NCI-H82 treated with DMSO at 0.1 percent for 48 hours (cell line): ENCODE measurements at regions not wholly inside any gene's neighbourhood (a gene's known extent, or its start where the extent isn't known, plus 50 kb on each side); places are given as distances from the start of the nearest gene placed in this dataset.
"Not testable (repeated sequence)": the region's sequence is repeated elsewhere in the genome, so short reads cannot be mapped to it uniquely, and the experiment has no call there.

Experiments
- DNase-seq: peaks from one replicate; lab custom pipeline; 2025; ENCODE audit not compliant: unreplicated experiment; lab: John Stamatoyannopoulos, UW

- DNase-seq = no peak
Measured at GRCh38 chr12:75656648-75657047, 145.2 kb upstream of the KRR1 start.

GRCh38 chr12:75656210-75656609 lies 144.8 kb upstream of the KRR1 start:
- no peak for DNase-seq

- DNase-seq = no peak
Measured at GRCh38 chr12:75655315-75655806, 144.0 kb upstream of the KRR1 start.

DNA sequence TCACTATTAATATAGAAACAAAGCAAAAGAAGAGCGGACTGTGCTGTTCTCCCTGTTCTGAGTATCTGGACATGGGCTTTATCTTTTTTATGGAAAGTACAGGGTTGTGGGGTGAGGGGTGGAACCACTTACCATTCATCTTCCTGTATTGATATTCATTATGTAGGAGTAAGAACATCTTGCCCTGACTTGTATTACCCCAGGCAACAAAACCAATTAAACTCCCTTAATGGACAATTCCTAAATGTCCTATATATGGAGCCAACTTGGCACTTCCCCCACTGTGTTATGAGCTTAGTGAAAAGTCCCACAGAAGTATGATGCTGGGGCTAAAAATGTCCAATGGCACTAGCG lies 139.9 kb upstream of the KRR1 start:
- no peak for DNase-seq

DNA sequence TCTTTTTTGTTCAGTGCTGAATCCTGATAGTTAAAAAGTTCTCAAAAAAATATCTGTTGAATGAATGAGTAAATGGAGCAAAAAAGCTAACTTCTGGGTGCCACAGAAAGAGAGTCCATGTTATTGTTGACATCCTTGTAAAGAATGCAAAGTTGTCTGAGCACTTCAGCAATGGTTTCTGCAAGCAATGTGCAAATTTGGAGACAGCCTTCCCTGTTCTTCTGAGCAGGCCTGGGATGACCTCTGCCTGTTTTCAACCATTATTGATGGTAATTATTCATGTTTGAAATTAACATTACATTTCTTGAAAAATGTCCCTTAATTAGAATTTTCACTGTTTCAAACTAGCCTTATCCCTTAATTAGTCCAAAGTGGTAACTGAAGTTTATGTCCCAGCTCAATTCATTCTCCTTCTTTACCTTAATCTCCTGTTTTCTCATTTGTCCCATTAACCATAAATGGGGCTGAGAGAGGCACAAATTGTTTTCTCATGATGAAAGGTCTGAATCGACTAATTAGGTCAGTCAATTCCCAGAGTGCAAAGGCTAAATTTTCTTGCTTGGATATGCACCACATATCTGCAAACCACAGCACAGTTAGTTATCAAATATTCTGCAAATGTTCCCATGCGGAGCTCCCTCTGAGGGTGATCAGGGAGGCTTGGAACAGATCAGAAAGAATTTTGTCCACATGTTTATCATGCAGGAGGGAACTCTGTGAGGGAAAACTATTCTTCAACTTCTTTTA lies 139.4 kb upstream of the KRR1 start:
- DNase-seq = no peak

DNA sequence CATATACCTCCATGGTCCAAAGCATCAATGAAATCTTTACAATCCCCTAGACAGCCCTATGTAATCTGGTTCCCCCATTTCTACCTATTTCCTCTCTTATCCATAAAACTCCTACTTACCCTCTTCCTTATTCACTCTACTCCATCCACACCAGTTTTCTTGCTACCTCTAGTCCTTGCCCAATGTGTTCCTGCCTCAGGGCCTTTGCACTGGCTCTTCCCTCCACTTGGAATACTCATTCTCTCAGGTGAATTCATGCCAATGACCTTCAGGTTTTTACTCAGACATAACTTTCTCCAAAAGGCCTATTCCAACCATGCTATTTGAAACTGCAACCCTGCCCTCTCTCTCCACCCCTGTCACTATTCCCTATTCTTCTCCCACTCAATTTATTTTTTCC lies 138.7 kb upstream of the KRR1 start:
- DNase-seq = no peak

DNA sequence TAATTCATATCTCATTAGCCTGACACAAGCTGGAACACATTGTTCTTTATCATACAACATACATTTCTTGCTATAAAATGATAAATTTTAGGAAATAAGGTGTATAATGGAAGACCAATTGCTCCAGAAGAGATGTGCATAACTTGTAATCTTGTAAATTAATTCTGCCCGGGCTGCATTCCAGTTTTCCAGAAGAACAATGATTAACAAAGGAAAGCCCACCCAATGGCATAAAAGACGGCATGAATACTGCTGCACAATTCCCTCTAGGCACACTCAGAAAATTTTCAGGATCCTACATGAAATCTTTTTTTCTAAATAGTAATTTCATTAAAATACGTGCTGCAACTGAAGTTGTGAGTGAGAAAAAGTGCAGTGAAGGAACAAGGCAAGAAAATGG lies 137.4 kb upstream of the KRR1 start:
- DNase-seq = no peak

DNA sequence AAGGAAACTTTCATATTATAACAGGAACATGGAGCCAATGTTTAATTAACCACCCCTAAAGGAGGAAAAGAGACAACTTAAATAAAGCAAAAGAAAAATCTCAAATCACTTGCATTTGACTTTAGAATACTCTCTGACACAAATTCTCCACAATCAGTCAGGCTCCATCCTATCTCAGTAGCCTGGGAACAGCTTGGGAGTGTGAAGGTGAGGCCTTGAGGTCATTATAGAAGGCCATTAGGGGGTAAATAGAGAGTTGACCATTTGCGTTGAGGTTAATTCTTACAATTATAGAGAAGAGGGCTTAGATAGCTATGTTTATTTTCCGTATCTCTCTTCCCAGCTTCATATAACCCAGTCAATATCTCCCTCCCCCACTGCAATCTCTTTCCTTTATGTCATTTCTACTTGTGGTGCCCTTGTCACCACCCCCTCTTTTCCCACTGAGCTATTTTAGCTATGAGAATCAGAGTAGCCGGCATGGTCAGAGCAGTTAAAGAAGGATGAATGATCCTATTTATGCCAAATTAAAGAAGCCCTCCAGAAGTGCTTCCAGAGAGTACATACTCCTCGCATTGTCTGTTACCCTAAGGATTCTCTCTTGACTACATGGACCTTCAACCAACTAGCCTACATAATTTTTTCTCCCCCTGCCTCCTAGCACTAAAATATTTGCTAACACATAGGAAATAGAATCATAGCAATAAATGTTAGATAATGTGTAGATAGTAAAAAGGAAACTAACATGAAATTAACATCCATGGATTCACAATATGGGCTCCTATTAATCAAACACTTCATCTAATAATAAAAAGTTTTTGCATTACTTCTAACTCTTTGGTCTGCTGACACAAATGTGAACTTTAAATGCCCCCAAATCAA lies 135.2 kb upstream of the KRR1 start:
- DNase-seq = no peak

DNA sequence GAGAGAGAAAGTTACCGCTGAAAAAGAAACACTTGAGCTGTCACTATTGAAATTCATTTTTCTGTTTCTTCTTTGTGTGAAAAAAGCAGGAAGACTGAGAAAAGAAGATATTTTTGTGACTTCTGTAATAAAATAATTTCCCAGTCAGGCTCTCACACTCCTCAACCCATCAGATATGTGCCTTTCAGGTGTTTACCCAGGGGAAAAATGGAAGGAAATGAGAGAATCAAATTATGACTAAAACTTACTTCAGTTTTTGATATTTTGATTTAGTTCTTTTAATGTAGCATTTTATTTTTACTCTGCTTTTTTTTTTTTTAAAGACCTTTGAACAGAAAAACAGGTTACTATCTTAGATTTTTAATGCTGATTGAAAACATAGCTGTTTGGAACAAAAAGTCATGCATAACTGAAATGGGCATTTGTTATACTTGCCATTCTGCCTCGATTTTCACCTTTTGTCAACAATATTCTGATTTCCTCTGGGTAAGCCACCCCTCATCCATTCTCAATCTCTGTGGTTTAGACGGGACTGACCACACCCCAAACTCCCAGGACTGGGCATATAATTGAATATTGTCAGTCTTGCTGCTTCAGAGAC lies 133.2 kb upstream of the KRR1 start:
- no peak for DNase-seq

DNA sequence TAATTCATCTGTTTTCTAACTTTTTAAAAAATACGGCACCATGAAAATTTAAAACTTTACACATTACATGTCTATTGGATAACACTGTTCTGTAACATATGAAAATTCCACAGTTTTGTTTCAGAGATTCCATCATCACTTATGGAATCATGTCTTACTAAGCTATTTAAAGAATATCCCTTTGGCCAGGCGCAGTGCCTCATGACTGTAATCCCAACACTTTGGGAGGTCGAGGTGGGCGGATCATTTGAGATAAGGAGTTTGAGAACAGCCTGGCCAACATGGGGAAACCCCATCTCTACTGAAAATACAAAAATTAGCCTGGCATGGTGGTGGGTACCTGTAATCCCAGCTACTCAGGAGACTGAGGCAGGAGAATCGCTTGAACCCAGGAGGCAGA lies 131.7 kb upstream of the KRR1 start:
- DNase-seq = not testable (repeated sequence)

GRCh38 chr12:75642226-75642625 lies 130.8 kb upstream of the KRR1 start:
- DNase-seq = no peak

DNA sequence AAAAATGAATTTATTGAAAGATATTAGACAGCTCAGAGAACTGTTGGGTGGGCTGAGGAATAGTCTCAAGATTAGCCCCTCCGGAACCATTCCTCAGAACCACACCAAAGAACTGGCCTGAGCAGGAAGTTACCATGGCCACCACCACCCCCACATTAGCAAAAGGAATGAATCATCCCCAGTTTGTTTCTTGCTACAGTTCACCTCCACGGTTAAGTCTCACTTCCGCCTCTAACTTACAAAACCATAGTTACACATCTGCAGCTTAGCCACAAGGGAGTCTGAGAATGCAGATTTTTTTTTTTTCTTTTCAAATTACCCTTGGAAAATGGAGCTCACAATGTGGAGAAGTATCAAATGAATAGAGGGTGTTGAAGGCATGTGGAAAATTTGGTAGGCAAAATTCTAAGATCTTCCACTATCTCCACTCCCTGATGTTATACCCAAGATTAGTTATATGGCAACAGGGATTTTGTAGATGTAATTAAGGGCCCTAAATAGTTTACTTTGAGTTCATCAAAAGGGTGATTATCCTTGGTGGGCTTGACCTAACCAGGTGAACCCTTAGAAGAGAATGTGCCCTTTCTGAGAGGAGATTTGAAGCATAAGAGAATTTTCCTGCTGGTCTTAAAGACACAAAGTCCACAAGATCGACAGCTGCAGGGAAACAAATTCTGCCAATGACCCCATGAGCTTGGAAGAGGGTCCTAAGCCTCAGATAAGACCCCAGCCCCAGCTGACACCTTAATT lies 129.8 kb upstream of the KRR1 start:
- no peak for DNase-seq

DNA sequence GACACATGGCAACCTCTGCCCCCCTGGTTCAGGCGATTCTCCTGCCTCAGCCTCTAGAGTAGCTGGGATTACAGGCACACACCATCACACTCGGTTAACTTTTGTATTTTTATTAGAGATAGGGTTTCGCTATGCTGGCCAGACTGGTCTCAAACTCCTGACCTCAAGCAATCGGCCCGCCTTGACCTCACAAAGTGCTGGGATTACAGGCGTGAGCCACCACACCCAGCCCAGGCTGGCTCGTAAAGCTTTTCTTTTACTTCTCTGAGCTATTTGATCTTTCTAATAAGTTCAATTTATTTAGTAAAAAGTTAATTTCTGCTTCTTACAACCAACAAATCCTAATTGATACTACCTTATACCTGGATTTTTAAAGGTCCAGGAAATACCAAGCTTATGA lies 127.4 kb upstream of the KRR1 start:
- no peak for DNase-seq

DNA sequence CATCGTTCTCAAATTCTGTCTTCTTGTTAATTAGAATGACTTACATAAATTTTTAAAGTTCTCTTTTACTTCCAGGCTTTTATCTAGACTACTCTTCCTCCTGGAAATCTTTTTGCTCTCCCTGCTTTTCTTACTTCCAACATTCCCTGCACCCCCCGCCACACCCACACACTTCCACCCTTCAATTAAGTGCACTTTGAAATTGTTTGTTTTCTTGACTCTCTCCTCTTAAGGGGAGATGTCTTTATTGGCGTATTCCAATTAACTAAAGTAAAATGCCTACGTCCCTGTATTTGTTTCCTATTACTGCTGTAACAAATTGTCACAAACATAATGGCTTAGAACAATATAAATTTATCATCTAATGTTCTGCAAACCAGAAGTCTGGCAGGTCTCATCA lies 125.2 kb upstream of the KRR1 start:
- no peak for DNase-seq

DNA sequence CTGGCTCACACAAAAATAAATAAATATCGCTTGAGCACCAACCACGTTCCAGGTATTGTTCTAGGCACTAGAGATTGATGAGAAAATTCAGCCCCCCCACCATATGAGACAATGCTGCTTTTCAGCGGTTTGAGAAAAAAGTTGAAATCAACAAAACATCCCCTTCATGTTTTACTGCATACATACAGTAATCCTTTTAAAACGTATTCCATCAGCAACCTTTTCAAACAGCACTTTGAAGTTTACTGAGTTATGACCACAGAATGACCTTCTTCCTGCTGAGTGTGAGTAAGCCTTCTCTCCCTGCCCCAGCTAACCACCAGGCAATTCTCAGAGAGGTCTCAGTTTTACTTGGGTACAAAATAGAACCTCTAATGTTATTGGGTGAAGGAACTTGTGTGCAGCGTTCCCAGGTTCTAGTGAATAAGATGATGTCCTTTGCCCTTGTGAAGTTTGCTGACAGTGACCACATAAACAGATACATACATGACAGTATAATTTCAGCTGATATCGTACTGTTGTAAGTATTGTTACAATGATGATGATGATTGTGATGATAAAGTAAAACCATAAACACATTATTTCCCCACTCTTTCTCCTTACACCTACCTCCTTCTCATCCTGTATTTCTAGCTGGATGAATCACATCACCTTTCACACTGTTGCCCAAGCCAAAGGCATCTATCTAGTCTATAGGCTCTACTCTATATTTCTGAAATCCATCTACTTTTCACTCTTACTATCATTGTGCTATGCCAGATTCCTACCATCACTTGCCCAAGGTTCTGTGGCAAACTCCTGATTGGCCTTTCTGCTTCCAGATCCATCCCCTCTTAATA lies 124.4 kb upstream of the KRR1 start:
- no peak for DNase-seq

DNA sequence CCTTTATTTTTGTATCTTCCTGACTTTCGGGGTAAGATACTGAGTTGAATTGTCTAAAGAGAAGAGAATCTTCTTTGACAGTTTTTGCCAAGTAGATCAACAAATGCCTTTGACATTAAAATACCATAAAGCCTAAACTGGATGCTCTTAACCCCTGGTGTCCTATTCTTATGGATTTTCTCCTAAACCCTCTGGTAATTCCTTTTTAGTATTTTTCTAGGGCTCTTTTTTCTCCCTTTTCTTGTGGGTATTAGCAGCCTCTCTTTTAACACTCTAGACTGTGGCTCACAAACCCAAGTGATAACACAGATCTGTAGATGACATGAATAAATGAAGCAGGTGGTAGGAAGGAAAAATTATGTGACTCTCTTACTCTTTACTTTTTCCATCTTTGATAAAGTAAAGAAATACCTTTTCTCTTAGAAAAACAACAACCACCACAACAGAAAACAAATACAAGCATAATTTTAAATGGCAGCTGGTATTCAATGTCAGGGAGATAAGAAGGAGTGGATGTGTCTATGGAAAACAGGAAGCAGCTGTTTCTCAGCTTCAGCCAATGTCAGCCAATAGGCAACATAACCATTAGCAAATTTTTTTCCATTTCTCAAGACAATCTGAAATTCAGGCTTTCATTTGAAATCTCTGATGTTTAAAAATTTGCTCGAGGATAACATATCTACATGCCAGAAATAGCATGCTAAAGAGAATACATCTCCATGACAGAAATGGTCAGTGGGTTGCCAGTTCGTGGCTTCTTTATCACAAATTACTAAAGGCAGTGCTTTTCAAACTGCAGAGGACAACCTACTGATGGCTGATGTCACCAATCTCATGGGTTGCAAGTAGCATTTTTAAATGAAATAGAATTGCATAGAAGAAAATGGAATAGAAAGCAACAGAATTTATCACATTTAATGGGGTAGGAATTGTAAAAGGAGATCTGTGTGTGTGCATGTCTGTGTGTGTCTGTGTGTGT lies 123.1 kb upstream of the KRR1 start:
- DNase-seq = no peak

DNA sequence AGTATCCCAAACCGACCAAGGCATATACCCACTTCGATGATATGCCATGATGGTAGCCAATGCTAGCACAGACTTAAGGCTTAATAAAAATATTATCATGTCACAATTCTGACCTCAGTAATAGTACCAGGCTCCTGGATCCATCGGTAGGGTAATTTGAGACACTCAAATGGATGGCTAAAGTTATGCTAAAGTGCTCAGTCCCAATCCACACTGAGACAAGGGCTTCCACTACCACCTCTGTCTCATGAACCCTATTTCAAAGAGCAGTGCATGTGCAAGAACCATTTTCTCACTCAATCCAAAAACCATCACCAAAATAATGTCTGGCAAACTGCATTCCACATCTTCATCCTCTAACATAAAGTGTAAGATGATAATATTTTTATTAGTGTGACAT lies 122.4 kb upstream of the KRR1 start:
- no peak for DNase-seq

DNA sequence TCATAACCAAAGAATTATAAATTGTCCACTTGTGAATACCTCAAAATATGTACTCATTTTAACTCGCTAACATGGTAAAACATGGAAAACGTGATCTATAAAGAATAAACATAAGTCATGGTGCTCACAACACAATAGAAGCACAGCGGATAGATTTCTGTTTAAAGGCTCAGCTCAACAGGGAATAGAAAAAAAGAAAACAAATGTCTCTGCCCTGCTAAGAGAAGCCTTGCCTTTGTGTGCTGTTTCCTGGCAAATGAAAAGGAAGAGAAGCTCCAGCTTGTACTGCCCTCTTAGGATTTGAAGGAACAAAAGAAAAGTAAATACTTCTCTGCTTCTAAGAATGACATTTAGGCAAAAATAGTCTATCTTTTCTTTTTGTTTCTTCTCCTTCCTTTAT lies 121.0 kb upstream of the KRR1 start:
- DNase-seq = no peak

GRCh38 chr12:75631831-75632230 lies 120.4 kb upstream of the KRR1 start:
- no peak for DNase-seq
